OCI-LY7 (cell line): ENCODE measurements at regions not wholly inside any gene's neighbourhood (a gene's known extent, or its start where the extent isn't known, plus 50 kb on each side); places are given as distances from the start of the nearest gene placed in this dataset.

Experiments used
- CTCF ChIP-seq: fragments of 200-600 bp; sonication (generic); conservative IDR thresholded peaks from 2 replicates; pipeline ENCODE4 v1.5.1; 2014; ENCODE audit warnings: mild to moderate bottlenecking, antibody characterized with exemption, low read length, moderate library complexity, mixed read lengths
- EZH2phosphoT487 ChIP-seq: fragments of 200-600 bp; sonication (generic); IDR thresholded peaks from 2 replicates; pipeline ENCODE4 v1.6.1; 2018; ENCODE audit warnings: low read depth, borderline replicate concordance, mild to moderate bottlenecking, mixed run types, antibody characterized with exemption, low read length, moderate library complexity, mixed read lengths

GRCh38 chr13:109436055-109436622 lies 350.2 kb downstream of the IRS2 start:
- no peak for TF ChIP-seq CTCF
- no peak for TF ChIP-seq EZH2phosphoT487
